ENCODE measurements at regions not wholly inside any gene's neighbourhood (a gene's known extent, or its start where the extent isn't known, plus 50 kb on each side); places are given as distances from the start of the nearest gene placed in this dataset.

DNA sequence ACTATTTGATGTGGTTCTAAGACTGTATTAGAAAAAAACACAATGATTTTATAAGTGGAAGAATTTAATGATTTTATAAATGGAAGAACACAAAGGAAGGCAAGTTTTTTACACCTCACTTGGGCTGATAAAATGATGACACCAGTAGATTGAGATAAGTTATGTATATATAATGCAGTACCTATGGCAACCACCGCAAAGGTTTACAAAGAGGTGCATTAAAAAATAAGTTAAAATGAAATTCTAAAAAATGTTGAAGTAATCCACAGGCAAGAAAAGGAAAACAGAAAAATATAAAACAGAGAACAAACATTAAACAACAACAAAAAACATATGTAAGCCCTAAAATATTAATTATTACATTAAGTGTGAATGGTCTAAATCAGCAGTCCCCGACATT is 490.9 kb upstream of the AADAT start:
- no peak overlapping the region for H3K27ac Mint-ChIP-seq (ENCODE audit: unreplicated experiment)
- TF ChIP-seq, protein P1, sequence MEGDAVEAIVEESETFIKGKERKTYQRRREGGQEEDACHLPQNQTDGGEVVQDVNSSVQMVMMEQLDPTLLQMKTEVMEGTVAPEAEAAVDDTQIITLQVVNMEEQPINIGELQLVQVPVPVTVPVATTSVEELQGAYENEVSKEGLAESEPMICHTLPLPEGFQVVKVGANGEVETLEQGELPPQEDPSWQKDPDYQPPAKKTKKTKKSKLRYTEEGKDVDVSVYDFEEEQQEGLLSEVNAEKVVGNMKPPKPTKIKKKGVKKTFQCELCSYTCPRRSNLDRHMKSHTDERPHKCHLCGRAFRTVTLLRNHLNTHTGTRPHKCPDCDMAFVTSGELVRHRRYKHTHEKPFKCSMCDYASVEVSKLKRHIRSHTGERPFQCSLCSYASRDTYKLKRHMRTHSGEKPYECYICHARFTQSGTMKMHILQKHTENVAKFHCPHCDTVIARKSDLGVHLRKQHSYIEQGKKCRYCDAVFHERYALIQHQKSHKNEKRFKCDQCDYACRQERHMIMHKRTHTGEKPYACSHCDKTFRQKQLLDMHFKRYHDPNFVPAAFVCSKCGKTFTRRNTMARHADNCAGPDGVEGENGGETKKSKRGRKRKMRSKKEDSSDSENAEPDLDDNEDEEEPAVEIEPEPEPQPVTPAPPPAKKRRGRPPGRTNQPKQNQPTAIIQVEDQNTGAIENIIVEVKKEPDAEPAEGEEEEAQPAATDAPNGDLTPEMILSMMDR (IDR thresholded peaks at IDR 0.05; ENCODE audit: insufficient read depth in 1 of 2, low read depth in 1 of 2, low read length in 1 of 2, severe bottlenecking in 1 of 2, unreplicated experiment in 1 of 2): no peak
- CTCF ChIA-PET: no interaction called here

DNA sequence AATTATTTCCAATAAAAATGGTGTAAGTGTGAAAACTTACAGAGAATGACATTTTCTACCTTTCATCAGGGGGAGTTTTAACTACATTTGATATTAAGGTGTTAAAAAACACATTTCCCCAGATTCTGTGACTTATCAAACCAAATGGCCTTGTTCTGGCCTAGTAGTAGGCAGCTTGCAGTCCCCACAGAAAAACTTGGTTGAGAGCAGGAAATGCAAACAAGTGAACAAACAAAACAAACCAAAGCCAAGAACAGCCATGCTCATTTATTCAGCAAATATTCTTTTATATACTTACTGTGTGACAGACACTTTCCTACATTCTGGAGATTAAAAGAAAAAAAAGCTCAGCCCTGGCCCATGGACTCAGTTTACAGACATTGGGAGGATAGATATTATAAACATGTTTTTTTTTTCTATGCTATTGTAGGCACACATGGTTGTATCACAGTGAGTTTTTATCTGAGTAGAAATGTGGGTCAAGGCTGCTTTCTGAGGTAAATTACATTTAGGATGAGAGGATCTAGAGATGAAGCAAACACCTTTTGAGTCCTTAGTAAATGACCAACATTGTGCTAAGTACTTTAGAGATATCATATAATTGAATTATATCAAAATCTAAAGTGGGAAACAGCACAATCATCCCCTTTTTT is 449.2 kb upstream of the AADAT start:
- no peak overlapping the region for H3K4me3 Mint-ChIP-seq (ENCODE audit: unreplicated experiment)
- no peak overlapping the region for H3K4me3 ChIP-seq (ENCODE audit: low read depth, low read length)
- POLR2A ChIA-PET: no interaction called here
- CTCF ChIA-PET: no interaction called here
- no peaks in the 10 kb centered on the region for H3K36me3 ChIP-seq (ENCODE audit: control insufficient read depth, insufficient read depth, low read length)
- no peak for DNase-seq
- H3K4me1 Mint-ChIP-seq (ENCODE audit: low read depth, unreplicated experiment): no peaks in the 10 kb centered on the region
- TF ChIP-seq, protein P1 (IDR thresholded peaks at IDR 0.05; ENCODE audit: insufficient read depth in 1 of 2, low read depth in 1 of 2, low read length in 1 of 2, severe bottlenecking in 1 of 2, unreplicated experiment in 1 of 2): no peak
- no peak overlapping the region for H3K27ac Mint-ChIP-seq (ENCODE audit: unreplicated experiment)
- no peaks in the 10 kb centered on the region for H3K4me1 ChIP-seq
- H3K27me3 ChIP-seq (replicated peaks; ENCODE audit: control insufficient read depth, insufficient read depth, low read length): no peaks in the 10 kb centered on the region
- H3K9me3 Mint-ChIP-seq (ENCODE audit: unreplicated experiment): no peaks in the 10 kb centered on the region
- no peaks in the 10 kb centered on the region for H3K9me3 ChIP-seq
- H3K27me3 Mint-ChIP-seq (ENCODE audit: insufficient read depth, unreplicated experiment): no peaks in the 10 kb centered on the region
- intact Hi-C loops (cut with micrococcal nuclease; ENCODE audit: unreplicated experiment): no loop called here
- H3K36me3 Mint-ChIP-seq (ENCODE audit: insufficient read depth, unreplicated experiment): no peaks in the 10 kb centered on the region
- BruUV-seq (replicated peaks): no TSS peak

More for the DNA sequence above, 490.9 kb upstream of the AADAT start:
- H3K4me1 ChIP-seq: no peaks in the 10 kb centered on the region
- H3K9me3 Mint-ChIP-seq (ENCODE audit: unreplicated experiment): peaks cover 28% of the 10 kb centered on the region
- no peak overlapping the region for H3K4me3 ChIP-seq (ENCODE audit: low read depth, low read length)
- no peaks in the 10 kb centered on the region for H3K27me3 ChIP-seq (replicated peaks; ENCODE audit: control insufficient read depth, insufficient read depth, low read length)
- no peaks in the 10 kb centered on the region for H3K9me3 ChIP-seq
- no peaks in the 10 kb centered on the region for H3K36me3 ChIP-seq (ENCODE audit: control insufficient read depth, insufficient read depth, low read length)
- H3K36me3 Mint-ChIP-seq (ENCODE audit: insufficient read depth, unreplicated experiment): no peaks in the 10 kb centered on the region
- DNase-seq: no peak
- peaks cover 2% of the 10 kb centered on the region for H3K27me3 Mint-ChIP-seq (ENCODE audit: insufficient read depth, unreplicated experiment)
- no peak overlapping the region for H3K4me3 Mint-ChIP-seq (ENCODE audit: unreplicated experiment)
- POLR2A ChIA-PET: no interaction called here
- no peaks in the 10 kb centered on the region for H3K4me1 Mint-ChIP-seq (ENCODE audit: low read depth, unreplicated experiment)
- BruUV-seq (replicated peaks): no TSS peak
- intact Hi-C loops (cut with micrococcal nuclease; ENCODE audit: unreplicated experiment): no loop called here

DNA sequence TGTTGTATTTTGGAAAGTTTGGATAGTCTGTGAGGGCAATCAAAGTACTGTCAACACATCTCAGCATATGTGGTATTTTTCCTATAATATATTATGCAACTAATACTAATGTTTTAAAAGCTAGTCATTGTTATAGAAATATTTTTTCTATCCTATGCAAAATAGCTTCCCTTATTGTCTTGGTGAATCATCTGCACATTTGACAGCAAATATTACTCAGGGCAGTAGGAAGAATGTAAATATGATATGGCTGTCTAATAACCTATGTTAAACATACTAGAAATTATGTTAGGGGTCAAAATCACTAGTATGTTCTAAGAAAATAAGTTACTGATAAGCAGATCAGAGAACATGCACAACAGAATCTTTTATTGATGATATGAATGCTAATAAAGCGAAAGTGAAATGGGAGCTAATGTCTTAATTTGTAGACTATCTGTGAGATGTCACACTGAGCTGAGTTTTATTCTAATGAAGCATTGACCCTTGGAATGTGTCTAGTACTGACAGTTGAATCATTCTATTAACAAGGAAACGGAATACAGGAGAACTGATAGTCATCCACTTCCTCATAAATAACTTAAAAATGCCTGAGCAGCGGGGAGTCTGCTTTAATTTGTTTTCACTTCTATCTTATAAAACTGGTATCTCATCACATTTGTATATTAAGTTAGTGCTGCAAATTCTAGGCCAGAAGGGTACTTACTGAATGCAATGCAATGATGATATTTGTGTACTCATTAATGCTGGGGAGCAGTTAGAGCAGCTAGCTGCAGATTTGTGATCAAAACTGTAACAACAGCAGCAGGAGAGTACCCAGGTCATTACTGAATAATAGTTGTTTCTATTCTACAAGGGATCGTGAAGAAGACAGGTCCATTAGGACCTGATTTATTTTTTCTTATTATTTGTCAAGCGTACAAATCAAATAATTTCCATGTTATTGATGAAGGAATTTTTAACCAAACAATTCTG is 440.3 kb upstream of the AADAT start:
- Histone ChIP-seq H3K9me3 (no peaks in the 10 kb centered on the region), H3K27me3 (replicated peaks; ENCODE audit: control insufficient read depth, insufficient read depth, low read length) (no peaks in the 10 kb centered on the region), H3K4me1 (no peaks in the 10 kb centered on the region), H3K36me3 (ENCODE audit: control insufficient read depth, insufficient read depth, low read length) (no peaks in the 10 kb centered on the region), H3K4me3 (ENCODE audit: low read depth, low read length) (no peak overlapping the region)
- no peaks in the 10 kb centered on the region for H3K27me3 Mint-ChIP-seq (ENCODE audit: insufficient read depth, unreplicated experiment)
- POLR2A ChIA-PET: no interaction called here
- DNase-seq: no peak
- no TSS peak for BruUV-seq (replicated peaks)
- H3K4me1 Mint-ChIP-seq (ENCODE audit: low read depth, unreplicated experiment): no peaks in the 10 kb centered on the region
- intact Hi-C loops (cut with micrococcal nuclease; ENCODE audit: unreplicated experiment): no loop called here
- CTCF ChIA-PET: no interaction called here
- H3K27ac Mint-ChIP-seq (ENCODE audit: unreplicated experiment): no peak overlapping the region
- no peaks in the 10 kb centered on the region for H3K9me3 Mint-ChIP-seq (ENCODE audit: unreplicated experiment)
- H3K36me3 Mint-ChIP-seq (ENCODE audit: insufficient read depth, unreplicated experiment): no peaks in the 10 kb centered on the region
- no peak overlapping the region for H3K4me3 Mint-ChIP-seq (ENCODE audit: unreplicated experiment)
- TF ChIP-seq, protein P1 (IDR thresholded peaks at IDR 0.05; ENCODE audit: insufficient read depth in 1 of 2, low read depth in 1 of 2, low read length in 1 of 2, severe bottlenecking in 1 of 2, unreplicated experiment in 1 of 2): no peak
